Activated CD4-positive, alpha-beta T cell treated with anti-CD3 and anti-CD28 coated beads for 48 hours (primary cell): ENCODE measurements at regions not wholly inside any gene's neighbourhood (a gene's known extent, or its start where the extent isn't known, plus 50 kb on each side); places are given as distances from the start of the nearest gene placed in this dataset.
"Not testable (repeated sequence)": the region's sequence is repeated elsewhere in the genome, so short reads cannot be mapped to it uniquely, and the experiment has no call there.

Experiments used
- DNase-seq: peaks from one replicate; pipeline ENCODE4 v3.0.0-alpha.2; 2020

GRCh38 chr10:100642295-100642994, 102.9 kb upstream of the PAX2 start:
- no peak for DNase-seq

DNA sequence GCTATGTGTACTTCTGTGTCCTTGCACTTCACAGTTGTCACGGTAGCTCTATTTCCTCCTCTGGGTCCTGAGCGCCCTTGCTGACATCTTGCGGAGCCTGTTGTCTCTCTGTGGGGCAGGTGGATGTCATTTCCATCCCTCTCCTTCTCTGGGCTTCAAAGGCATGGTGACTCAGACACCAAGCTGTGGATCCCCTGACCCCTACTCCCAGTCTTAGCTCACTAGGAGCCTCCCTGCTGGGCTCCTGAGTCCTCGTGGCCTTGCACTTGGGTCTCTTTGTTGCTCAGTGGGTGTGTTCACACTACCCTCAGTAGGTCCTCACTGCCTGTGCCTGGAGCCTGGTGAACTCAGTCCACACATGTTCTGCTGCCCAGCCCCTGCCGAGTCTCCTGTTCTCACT, 100.3 kb upstream of the PAX2 start:
- no peak for DNase-seq

GRCh38 chr10:100645613-100646392, 99.6 kb upstream of the PAX2 start:
- DNase-seq = no peak

DNA sequence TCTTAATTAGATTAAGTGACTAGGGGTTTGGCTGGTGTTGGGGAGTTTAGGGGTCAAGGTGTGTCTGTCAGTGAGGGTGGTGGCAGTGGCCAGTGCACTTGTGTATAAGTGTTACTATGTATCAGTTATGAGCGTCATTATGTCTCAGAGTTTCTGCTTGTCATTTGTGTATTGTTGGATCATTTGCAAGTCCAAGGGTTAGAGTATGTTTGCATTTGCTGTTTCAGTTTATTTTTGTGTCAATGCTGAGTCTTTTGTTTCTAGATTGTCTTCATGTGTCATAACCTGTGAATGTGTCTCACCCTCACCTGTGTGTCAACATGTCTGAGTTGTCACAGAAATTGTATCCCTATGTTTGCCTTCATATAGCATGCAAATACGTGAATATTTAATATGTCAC, 97.5 kb upstream of the PAX2 start:
- DNase-seq = no peak

DNA sequence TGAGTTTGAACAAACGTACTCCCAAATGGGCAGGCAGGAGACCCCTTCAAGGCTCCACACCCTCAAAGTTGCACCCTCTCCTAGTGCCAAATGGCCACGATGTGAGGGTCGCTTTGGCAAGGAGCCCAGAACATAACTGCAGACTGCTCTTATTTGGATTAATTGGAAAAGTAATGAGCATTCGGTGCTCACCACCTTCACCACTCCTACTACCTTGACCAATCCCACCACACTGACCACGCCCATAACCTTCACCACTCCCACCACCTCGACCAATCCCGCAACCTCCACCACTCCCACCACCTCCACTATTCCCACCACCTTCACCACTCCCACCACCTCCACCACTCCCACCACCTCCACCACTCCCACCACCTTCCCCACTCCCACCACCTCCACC, 94.7 kb upstream of the PAX2 start:
- DNase-seq = no peak

DNA sequence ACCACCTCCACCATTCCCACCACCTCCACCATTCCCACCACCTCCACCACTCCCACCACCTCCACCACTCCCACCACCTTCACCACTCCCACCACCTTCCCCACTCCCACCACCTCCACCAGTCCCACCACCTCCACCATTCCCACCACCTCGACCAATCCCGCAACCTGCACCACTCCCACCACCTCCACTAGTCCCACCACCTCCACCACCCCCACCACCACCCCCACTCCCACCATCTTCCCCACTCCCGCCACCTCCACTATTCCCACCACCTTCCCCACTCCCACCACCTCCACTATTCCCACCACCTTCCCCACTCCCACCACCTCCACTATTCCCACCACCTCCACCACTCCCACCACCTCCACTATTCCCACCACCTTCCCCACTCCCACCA, 94.3 kb upstream of the PAX2 start:
- not testable (repeated sequence) for DNase-seq

DNA sequence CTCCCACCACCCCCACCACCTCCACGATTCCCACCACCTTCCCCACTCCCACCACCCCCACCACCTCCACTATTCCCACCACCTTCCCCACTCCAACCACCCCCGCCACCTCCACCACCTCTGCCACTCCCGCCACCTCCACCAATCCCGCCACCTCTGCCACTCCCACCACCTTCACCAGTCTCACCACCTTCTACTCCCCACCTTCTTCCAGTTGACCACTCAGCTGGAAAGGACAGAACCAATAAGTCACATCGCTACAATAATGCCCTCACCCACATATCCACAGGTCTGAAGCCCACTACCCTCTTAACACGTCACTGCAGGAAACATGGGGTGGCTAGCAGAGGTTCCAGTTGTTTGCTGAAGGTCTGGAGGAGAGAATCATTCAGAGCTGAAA, 93.5 kb upstream of the PAX2 start:
- no peak for DNase-seq

DNA sequence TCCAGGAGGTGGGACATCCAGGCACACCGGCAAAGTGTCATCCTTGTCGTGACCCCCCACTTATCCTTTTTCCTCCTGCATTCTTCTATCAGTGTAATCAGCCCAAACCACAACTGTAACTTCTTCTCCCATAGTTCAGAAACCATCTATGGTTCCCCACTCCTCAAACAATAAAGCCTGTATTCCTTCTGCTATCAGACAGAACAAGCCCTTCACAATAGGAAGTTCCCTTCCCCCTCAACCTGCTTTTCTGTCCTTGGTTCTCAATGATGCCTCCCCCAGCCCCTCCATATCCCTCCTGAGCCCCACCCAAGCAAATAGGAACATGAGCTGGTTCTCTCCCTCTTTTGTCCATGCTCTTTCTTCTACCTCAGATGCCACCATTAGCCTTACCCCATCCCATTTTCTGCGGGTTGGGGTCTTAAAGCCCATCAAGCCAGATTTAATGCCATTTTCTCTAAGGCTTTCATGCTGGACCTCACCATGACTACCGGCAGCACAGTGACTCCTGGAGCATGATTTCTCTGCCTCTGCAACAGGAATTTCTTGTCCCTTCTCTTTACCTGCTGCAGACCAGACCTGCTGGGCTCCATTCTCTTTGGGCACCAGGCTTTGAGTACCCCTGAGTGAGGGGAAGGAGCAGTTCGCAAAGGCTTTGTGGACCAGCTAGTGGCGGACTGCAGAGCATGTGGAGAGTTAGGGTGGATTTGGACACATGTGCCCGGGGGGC, 92.8 kb upstream of the PAX2 start:
- no peak for DNase-seq

GRCh38 chr10:100653238-100653956, 92.0 kb upstream of the PAX2 start:
- DNase-seq = no peak

DNA sequence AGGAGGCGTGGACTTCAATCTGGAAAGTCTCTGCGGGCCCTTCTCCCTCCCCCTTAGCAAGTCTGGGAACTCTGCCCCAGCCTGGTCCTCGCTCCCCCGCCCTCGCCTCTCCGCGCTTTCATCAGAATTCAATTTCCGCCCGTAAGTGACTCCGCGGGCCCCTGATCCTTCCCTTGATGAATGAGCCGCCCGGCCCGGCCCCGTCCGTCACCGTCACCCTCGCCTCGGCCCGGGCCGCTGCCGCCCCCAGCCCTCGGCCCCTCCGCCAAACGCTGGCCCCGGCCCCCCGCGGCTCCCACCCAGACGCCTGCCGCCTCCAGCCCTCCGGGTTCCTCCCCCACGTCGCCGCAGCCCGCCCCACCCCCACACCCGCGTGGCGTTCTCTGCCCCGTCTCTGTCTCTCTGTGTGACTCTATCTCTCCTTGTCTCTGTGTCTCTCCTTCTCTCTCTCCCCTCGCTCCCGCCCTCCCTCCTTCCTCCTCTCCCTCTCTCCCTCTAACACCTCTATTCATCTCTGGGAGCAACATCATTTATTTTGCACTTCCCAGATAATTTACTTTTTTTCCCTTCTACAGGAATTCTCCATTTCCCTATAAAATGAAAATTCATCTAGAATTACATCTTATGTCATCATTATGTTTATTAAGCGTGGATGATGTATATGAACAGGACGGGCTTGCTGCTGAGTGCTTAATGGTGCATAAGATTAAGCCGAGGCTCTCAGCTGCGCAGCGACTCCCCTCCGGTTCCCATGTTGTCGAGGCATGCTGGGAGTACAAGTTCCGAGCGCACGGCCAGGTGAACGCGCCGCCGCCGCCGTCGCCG, 91.2 kb upstream of the PAX2 start:
- DNase-seq = peak; percentile 54

DNA sequence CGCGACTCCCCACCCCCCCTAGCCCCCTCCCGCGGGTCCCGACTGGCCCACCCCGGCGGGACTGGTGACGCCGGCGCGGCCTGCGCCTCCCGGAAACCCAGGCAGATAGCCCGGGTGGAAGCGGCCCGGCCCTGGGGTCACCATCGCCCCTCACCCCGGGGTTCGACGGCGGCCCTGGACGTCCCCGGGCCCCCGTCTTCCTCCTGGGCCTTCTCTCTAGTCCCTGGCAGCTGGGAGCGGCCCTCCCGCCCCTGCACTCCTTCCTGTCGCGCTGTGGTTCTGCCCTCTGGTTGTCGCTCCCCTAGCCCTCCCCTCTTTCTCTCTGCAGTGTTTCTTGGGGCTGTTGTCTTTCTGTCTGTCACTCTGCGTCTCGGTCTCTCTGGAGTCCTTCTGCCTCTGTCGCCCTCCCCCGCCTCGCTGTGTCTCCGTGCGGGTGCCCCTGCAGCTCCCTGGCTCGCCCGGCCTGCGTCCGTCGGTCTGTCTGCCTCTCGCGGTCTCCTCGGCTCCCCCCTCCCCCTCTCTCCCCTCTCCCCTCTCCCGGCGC, 90.5 kb upstream of the PAX2 start:
- DNase-seq = peak; percentile 17

- DNase-seq = no peak
These were observed 90.0 kb upstream of the PAX2 start for GRCh38 chr10:100655326-100655759.

- DNase-seq = peak; percentile 37
These were observed 89.5 kb upstream of the PAX2 start for GRCh38 chr10:100655760-100656421.

DNA sequence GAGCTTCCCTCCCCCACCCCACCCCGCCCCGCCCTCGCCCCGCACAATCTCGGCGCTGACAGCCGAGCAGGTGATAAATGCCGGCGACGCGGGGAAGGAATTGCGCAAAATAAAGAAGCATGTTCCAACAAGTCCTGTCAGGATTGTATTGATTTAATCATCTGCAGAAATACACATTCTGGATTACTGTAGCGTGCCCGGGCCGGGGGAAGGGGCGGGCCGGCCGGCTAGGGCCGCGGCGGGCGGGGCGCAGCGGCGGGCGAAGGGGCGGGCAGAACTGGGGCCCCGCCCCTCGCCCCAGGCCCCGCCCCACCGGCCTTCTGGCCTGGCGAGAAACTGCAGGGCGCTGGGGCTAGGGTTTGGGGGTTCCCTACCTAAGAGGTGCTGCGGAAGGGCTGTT, 88.9 kb upstream of the PAX2 start:
- DNase-seq = peak; percentile 32

DNA sequence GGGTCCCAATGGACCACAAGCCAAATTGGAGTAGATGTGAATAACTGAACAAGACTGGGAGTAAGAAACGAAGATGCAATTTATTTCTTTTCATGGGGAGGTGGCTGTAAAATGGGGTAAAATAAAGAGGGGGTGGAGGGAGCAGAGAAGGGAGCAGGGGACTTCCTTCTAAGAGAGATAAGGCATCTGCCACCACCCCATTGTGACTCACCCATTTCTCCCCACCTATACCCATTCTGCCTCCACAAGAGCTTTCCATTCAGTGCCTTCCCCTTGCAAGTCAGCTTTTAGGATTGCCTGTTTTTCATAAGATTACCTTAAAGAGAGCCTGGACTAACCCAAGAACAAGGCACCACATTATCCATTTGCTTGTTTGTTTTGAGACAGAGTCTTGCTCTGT, 87.1 kb upstream of the PAX2 start:
- DNase-seq = no peak

DNA sequence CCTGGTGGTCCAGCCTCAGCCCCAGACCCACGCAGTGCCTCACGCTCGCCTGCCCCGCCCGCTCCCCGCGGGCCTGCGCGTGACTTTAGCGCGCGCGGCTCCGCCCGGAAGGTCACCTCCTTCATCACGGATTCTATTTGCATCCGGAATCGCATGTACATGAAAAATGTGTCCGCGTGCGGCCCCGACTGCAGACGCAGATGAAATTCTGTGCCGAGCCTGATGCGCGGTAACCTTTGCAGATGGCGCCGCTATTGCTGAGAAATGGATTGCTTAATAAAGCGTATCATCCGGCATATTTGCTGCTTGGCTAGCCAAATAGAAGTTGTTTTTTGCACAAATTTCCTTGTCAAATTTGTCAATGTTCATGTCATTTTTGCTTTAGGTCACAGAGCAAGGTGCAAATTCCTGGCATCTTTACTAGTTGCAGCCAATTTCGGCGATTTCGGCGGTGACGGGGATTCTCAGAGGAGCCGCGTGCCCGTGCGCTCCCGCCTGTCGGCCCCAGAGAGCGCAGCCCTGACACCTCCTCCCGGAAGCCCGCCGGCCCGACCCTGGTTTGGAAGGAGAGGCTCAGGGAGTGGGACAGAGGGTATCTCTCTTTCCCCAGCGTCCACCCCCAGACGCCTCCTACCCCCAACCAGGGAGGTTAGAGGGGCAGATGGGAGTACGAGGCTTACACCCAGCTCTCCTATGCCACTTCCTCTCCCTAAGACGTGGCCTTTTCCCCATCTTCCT, 85.9 kb upstream of the PAX2 start:
- no peak for DNase-seq

DNA sequence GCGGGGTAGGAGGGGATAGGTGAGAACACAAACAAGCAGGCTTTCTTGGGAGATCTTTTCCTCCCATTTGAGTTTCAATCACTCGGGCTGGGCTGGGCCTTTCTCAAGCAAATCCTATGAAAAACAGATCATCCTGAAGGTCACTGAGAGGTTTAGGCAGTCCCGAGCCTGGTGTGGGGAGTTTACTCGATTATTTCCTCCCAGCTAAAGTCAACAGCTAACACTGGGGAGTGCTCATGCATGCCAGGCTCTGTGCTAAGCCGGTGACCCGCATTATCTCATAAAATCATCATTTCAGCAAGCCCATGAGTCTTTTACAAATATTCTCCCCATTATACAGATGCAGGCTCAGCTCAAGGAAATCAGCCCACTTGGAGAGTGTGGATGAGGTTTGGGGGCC, 85.0 kb upstream of the PAX2 start:
- no peak for DNase-seq

GRCh38 chr10:100660945-100661344, 84.4 kb upstream of the PAX2 start:
- DNase-seq = no peak

GRCh38 chr10:100661520-100661919, 83.9 kb upstream of the PAX2 start:
- DNase-seq = no peak

GRCh38 chr10:100662067-100662466, 83.3 kb upstream of the PAX2 start:
- DNase-seq = no peak
